HG02852 (cell line): ENCODE measurements at regions not wholly inside any gene's neighbourhood (a gene's known extent, or its start where the extent isn't known, plus 50 kb on each side); places are given as distances from the start of the nearest gene placed in this dataset.
"Not testable (repeated sequence)": the region's sequence is repeated elsewhere in the genome, so short reads cannot be mapped to it uniquely, and the experiment has no call there.

Experiments
- ATAC-seq: cut with Tn5 transposase; IDR thresholded peaks from one replicate; pipeline ENCODE4 v1.9.1; 2021; ENCODE audit warnings: mild to moderate bottlenecking, moderate library complexity; ENCODE audit not compliant: unreplicated experiment

DNA sequence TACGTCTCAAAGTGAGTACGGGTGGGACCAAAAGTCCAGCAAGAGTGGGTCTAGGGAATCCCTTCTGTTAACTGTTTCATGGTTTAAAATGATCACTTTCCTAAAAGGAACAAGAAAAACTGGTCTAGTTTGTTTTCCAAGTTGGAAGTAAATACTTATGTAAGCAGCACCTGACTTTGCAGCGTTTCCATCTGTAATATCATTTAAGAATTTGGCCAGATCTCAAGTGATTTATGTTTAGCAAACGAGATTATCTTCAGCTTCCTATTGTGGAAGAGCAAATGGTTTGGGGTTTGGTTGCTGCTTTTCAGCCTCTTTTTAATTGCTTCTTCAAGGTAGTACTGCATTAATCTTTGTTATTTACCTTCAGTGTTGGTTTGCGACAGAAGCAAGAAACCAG is 50.4 kb downstream of the FHIP1A start:
- ATAC-seq: no peak

DNA sequence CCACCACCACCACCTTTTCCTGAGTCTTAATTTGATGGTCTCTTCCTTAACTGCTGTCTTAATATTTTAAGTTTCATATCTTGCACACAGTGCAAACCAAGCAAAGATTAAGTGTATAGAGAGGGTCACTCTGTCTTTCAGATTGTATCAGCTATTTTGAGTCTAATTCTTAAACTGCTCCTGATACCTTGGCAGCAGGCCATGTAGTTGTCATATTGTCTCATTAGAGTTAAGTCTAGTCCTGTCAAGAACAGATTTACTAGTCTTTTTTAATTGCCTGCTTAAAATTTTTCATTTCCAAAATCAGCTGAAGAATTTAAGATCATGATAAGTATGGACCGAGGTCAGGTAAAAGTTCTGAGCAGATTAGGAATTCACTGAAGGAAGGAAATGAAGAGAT is 51.5 kb downstream of the FHIP1A start:
- ATAC-seq: no peak

- ATAC-seq: no peak
Measured at GRCh38 chr4:151462554-151462953, 53.6 kb downstream of the FHIP1A start.

DNA sequence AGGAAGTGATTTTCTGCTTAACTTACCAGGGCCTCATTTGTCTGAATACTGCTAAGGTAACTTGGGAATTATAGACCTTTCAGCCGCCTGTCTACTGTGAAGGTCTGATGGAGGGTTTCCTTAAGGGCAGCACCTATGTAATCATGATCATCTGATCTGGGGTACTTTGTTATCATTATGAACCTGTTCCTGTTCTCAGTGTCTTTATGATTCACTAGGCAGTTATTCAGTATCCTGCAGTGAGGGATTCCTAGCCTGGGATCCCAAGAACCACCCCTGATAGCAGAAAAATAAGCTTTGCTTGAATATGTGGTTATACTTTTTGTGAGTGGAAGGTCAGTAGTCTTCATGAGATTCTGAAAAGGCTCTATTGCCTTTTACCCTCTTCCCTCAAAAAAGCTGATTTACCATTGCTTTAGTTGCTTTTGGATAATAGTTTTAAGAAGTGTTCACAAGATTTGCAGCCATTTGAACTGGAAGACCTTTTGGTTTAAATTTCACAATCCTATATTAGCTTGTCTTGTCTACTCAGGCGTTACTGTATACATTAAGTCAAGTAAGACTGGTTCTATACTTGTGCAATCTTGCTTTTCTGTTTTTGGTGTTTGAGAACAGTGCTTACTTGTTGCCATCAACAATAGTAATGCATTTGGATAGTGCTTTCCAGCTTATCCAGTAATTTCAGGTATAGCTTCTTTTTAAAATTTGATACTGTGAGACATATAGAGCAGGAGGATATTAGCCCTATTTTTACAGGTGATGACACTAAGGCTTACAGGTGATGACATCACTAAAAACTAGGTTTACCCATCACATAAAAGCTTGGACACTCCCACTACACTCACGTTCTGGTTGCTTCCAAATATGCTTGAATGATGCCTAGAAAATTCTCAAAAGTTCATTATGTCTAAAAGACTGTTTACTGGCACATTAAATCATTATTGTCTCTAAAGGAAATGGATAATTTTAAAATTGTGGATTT is 60.0 kb downstream of the FHIP1A start:
- no peak for ATAC-seq

GRCh38 chr4:151469970-151470369 is 61.0 kb downstream of the FHIP1A start:
- ATAC-seq: no peak

DNA sequence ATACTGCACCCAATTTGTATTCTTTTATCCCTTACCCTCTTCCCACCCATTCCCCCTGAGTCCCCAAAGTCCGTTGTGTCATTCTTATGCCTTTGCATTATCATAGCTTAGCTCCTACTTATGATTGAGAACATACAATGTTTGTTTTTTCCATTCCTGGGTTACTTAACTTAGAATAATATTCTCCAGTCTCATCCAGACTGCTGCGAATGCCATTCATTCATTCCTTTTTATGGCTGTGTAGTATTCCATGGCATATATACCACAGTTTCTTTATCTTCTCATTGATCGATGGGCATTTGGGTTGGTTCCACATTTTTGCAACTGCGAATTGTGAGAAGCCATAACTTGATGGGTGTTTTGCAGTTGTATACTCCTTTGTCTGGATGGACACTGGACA is 62.8 kb downstream of the FHIP1A start:
- no peak for ATAC-seq

DNA sequence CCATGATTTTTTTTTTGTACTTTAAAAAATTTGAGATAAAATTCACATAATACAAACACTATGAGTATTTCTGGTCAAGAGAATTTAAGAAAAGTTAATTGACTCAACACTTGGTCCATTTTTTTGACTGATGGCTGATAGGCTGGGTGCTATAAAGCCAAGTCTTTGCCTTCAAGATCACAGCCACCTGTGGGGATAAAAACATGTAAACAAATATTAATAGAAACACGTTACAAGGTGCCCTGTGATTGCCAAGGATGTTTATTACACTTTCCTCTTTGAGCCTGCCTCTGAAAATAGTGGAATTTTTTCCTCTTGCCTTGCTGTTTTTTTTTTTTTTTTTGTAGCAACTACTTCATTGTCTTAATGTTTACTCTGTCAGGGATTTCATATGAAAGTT is 63.3 kb downstream of the FHIP1A start:
- no peak for ATAC-seq

DNA sequence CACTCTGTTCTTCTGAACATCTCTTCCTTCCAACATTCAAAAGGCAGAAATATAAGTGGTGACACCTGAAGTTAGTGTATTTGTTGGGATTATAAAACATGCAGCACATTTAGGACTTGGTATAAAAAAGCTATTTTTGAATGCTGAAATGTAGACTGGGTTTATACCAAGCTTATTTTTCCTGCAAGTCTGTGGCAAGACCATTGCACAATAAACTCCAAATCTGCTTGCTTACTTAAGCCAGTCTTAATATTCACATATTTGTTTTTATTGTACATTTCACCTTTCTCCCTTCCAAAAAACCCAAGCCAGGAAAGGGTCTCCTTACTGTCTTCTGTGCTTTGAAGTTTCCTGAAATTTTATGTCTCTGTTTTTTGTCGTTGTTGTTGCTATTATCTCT is 63.7 kb downstream of the FHIP1A start:
- ATAC-seq: no peak

DNA sequence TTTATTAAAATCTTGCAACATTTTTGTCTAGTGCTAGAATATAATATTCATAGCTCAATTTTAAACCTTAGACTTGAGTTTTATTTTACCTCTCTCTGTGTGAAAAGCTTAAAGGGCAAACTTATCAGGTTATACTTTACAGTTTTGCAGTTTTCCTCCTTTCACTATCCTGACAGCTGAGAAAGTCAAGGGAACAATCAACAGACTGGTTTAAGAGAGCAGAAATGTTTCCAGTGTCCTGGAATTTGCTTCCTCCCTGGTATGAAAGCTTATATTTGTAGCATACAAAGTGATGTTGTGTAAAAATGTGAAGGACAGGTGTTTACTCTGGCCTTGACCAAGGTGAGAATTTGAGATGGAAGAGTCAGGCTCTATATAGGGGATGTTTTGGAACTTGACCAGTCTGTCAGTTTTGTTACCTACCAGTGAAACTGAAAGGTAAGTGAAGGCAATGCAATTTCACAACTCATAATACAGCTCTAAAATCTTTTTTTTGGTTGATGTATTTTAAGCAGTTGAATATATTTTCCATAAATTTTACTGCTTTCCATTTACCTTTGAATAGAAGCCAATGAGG is 64.6 kb downstream of the FHIP1A start:
- ATAC-seq: no peak

DNA sequence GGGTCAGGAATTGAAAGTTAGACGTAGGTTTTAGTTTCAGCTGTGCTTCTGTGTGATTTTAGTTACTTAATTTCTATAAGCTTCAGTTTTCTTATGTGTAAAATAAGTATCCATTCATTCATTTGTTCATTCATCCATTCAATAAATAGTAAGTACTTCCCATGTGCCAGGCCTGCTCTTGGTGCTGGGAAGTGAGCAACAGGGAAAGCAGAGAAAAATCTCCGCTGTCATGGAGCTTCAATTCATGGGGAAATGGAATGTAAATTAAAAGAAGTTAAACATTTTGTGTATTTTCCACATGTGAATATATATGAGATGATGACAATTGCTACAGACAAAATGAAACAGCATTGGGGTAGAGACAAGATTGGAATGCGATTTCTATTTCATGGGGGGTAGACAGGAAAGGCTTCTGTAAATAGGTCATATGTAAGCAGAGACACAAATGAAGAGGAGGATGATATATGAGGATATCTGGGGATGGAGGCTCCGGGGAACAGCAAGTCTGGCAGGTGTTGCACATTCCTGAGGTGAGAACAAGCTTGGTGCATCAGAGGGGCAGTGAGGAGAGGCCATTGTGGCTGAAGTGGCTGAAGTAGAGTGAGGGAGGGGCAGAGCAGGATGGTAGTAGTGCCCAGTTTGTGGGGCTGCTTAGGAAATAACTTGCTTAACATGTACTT is 66.2 kb downstream of the FHIP1A start:
- no peak for ATAC-seq

- ATAC-seq: no peak
Measured at GRCh38 chr4:151481813-151482212, 72.8 kb downstream of the FHIP1A start.

- no peak for ATAC-seq
Measured at GRCh38 chr4:151484396-151485102, 75.6 kb downstream of the FHIP1A start.

DNA sequence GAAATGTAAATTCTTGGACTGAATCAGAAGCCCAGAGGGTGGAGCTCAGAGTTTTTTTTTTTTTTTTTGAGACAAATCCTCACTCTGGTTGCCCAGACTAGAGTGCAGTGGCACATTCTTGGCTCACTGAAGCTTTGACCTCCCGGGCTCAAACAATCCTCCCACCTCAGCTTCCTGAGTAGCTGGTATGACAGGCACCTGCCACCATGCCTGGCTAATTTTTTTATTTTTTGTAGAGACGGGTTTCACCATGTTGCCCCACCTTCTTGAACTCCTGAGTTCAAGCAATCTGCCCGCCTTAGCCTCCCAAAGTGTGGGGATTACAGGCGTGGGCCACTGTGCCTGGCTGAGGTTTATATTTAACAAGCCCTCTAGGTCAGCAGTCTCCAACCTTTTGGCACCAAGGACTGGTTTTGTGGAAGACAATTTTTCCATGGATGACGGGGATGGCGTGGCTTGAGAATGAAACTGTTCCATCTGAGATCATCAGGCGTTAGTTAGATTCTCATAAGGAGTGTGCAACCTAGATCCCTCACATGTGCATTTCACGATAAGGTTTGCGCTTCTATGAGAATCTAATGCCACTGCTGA is 76.7 kb downstream of the FHIP1A start:
- no peak for ATAC-seq

- no peak for ATAC-seq
Measured at GRCh38 chr4:151486168-151486567, 77.2 kb downstream of the FHIP1A start.

DNA sequence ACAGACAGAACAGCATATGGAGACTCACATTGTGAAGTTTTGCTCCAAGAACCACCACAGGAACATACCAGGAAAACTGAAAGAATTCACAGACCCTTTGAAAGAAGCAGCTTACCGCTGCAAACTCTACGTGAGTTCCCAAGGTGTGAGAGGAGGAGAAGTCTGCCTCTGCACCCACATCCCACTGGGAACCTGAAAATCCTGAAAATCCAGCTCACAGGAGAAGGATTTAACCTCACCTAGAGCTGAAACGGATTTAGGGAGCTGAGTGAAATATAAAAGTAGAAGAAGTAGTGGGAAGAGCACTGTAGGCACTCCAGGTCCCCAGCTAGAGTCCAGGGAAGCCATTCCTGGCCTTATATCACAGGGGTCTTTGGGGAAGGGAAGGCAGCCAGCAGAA is 80.0 kb downstream of the FHIP1A start:
- no peak for ATAC-seq

DNA sequence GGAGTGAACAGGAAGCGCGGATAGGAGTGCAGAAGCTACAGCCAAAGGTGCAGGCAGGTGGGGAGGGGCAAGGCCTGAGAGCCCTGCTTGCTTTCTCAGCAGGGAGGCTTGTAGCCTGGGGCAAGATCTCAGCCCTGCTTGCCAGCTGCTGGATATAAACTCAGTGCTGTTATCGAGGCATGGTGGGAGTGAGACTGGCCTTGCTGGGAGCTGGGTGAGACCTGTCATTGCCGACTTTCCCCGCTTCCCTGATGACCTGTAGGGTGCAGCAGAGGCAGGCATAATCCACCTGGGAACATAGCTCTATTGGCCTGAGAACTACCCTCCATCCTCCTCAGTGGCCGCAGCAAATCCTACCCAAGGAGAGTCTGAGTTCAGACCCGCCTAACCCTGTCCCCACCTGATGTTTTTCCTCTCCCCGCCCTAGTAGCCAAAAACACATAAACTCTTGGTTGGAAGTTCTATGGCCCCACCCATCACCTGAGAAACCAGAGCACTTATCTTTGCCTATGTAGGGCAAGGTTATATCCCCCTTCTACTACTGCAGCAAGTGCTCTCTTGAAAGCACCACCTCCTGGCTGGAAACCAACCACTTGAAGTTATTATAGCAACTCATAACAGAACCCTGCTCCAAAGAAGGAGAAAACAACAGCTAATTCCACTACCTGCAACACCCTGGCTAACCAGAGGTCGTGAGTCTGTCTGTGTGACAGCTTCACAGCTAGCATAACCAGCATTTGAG is 80.7 kb downstream of the FHIP1A start:
- no peak for ATAC-seq

DNA sequence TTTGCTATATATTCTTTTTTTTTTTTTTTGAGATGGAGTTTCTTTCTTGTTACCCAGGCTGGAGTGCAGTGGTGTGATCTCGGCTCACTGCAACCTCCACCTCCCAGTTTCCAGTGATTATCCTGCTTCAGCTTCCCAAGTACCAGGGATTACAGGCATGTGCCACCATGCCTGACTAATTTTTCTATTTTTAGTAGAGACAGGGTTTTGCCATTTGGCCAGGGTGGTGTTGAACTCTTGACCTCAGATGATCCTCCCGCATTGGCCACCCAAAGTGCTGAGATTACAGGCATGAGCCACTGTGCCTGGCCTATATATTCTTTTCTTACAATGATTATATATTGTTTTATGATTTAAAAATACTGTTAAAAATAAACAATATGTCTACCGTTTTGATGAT is 86.6 kb downstream of the FHIP1A start:
- ATAC-seq: not testable (repeated sequence)

DNA sequence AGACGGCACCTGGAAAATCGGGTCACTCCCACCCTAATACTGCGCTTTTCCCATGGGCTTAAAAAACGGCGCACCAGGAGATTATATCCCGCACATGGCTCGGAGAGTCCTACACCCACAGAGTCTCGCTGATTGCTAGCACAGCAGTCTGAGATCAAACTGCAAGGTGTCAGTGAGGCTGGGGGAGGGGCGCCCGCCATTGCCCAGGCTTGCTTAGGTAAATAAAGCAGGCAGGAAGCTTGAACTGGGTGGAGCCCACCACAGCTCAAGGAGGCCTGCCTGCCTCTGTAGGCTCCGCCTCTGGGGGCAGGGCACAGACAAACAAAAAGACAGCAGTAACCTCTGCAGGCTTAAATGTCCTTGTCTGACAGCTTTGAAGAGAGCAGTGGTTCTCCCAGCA is 102.6 kb downstream of the FHIP1A start:
- not testable (repeated sequence) for ATAC-seq

DNA sequence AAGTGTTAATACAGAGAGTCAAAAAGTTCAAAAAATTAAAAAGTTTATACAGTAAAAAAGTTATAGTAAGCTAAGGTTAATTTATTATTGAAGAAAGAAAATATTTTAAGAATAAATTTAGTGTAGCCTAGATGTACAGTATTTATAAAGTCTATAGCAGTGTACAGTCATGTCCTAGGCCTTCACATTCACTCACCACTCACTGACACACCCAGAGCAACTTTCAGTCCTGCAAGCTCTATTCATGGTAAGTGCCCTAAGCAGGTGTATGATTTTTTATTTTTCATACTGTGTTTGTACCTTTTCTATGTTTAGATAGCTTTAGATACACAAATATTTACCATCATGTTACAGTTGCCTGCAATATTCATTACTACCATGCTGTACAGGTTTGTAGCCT is 108.9 kb downstream of the FHIP1A start:
- ATAC-seq: no peak

GRCh38 chr4:151518359-151518758 is 109.4 kb downstream of the FHIP1A start:
- ATAC-seq: no peak
